CD4-positive, alpha-beta T cell treated with Interleukin-10 for 1 hour (primary cell): ENCODE measurements at regions not wholly inside any gene's neighbourhood (a gene's known extent, or its start where the extent isn't known, plus 50 kb on each side); places are given as distances from the start of the nearest gene placed in this dataset.

ENCODE experiments used
- DNase-seq: peaks from one replicate; pipeline ENCODE4 v3.0.0-alpha.2; 2020

DNA sequence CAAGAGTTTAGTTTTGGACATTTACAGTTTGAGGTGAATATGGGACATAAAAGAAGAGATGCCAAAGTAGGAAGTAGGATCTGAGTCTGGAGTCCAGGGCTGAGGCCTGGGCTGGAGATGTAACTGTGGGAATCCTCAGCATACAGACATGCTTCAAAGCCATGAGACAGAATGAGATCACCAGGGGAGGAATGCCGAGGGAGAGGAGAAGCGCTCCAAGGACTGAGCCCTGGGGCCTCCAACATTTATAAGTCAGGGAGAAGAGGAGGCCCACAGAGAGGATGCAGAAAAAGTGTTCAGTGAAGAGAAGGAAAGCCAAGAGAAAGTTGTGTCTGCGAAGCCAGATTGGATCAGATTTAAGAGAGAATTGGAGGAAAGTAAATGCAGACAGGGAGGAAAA lies 277.5 kb upstream of the MYOCD start:
- DNase-seq, result no peak

DNA sequence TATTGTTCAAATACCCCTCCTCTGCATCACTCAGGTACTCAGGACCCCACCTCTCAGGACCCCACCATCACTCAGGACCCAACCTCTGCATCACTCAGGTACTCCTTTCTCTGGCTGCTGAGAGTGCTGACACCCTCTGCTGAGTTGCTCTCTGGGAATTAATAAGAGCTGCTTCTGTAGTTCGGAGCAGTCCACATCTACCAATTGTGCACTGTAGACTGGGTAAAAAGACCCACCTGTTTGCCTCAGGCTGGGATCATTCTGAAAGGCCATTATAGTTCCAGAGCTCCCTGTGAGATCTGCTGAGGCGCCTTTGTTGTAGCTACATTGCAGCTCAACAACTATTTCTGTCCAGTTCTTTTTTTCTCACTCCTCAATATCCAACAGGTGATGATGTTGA lies 276.3 kb upstream of the MYOCD start:
- no peak for DNase-seq

GRCh38 chr17:12390631-12391030 lies 275.1 kb upstream of the MYOCD start:
- DNase-seq, result no peak

DNA sequence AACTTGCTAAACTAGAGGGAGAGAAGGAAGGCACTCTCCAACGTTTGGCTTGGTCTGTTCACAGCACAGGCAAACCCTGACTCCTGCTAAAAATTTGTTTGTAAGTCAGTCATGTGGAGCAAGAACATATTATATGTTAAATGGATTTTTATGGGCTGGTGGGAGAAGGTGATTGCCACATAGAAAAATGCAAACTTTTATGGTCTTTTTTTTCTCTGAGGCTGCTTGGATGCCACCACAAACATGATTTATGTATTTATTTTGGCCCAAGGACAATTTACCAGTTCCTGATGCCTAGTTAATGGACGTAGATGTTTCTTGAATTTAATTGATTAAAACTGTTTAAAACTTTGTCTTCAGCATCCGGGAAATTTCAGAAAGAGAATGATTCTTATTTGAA lies 274.2 kb upstream of the MYOCD start:
- no peak for DNase-seq

DNA sequence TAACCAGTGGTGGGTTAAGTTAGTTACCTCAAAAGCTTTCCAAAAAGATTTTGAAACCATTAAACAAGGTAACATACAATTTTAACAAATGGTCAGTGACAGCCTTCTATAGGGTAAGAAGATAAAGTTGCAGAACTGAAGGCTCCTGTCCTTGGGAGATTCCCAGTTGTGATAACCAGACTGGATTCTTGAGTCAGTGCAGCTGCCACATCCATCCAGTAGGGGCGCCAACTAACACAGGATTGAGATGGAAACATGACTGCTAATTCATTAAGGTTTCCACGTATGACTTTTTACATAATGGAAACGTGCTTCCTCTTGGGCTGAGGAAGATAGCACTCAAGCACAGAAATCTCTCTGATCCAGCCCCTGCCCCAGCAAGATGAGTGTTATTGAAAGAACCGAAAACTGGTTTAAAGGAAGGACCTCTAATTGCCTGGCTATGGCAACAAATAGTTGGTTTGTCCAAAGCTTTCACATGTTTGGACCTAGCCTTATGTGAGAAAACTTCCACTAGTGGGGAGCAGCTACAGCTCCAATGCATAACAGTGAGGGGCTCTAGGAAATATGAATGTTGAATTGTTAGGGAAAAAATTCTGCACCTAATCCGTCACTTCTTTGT lies 269.8 kb upstream of the MYOCD start:
- no peak for DNase-seq

GRCh38 chr17:12398441-12399051 lies 267.1 kb upstream of the MYOCD start:
- DNase-seq, result no peak

DNA sequence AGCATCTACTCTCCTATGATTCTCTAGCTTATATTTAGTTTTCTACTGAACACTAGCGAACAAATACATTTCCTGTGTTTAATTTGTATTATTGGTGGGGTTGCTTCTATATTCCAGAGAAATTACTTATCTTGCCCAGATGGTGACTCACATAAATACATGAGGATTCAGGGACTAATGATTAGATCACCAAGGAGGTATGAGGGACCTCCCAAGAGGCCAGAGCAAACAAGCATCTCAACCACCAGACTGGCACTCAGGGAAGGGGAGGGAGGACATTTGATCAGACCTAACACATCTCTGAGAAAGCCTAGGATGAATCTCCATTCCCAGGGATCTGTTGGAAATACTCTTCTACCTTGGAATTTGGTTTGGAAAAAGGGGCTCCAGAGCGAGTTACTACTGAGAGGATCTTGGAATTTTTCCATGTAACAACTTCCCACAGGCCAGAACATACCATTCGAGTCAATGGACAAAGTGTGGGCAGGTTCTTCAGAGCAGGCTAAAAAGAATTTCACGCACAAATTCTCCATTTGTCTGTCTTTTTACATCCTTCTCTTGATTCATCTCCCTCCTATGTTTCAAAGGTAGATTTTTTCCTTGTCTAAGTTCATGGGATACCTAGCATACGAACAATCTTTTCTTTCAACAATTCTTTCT lies 262.6 kb upstream of the MYOCD start:
- DNase-seq, result no peak

DNA sequence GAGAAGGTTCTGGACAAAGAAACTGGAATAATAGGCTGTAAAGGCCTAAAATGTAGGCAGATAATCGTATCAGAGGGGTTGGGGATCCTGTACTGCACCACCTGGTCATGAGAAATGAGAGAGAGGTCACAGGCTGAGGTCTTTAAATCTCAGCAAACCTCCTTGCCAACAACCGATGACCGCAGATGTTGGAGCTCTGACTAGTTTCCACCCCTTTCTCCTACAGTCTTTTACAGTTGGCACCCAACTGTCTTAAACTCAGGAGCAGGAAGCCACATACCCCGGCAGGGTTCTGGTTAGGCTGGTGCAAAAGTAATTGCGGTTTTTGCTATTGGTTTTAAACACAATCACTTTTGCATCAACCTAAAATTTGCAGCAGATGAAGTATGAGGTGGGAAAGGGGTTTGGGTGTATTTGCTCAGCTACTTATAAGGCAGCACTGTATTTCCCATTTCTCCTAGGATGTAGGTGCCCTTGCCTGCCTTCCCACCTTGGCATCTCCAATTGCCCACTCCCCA lies 261.8 kb upstream of the MYOCD start:
- DNase-seq, result no peak

DNA sequence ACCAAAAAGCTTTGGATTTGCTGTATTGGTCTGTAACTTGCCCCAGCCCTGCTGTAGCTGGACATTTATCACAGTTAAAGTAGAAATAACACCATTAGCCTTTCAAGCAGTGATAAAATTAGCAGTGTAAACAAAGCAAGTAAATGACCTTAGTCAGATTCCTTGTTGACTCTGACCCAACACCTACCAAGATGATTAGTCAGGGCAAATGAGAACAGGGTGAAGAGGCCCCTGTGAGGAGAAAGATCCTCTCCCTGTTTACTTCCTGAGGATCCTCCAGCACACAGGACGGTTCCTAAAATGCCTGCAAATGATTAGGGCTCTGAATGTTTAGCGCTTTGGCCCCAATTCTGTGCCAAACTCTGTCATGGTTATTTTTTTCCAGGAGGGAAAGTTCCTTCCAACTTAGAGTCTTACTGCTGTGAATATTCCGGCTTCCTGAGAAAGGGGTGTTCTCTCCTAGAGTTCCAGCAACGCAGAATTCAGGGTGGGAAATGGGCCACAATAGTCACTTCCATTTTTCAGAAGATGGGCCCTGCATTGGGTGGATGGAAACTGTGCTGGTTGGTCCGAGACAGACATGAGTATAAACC lies 259.0 kb upstream of the MYOCD start:
- DNase-seq, result no peak

GRCh38 chr17:12407495-12408252 lies 258.0 kb upstream of the MYOCD start:
- no peak for DNase-seq

GRCh38 chr17:12409082-12409481 lies 256.6 kb upstream of the MYOCD start:
- no peak for DNase-seq

DNA sequence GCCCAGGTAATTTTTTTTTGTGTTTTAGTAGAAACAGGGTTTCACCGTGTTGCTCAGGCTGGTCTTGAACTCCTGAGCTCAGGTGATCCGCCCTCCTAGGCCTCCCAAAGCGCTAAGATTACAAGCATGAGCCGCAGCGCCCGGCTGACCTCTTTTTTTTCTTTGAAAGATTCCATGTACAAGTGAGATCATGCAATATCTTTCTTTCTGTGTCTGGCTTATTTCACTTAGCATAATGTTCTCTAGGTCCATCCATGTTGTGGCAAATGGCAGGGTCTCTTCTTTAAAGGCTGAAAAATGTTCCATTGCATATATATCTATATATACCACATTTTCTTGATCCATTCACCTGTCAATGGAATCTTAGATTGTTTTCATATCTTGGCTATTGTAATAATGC lies 255.0 kb upstream of the MYOCD start:
- DNase-seq, result no peak

- no peak for DNase-seq
Measured at GRCh38 chr17:12415031-12415430, 250.7 kb upstream of the MYOCD start.

DNA sequence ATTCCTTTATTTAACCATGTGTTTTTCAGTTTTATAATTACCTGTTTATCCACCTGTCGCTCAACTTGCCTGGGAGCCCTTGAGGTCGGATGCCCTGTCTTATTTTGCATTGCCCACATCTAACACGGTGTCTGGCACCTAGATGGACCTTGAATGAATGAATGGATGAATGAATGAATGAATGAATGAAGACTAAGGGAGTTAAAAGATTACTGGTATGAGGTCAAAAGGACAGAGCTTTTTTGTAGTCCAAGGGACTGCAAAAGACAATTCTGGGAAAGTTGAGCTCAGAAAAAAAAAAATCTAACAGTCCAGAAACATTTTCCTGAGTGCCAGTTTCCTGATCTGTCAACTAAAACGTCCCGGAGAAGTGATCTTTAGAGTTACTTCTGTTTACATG lies 244.6 kb upstream of the MYOCD start:
- no peak for DNase-seq

DNA sequence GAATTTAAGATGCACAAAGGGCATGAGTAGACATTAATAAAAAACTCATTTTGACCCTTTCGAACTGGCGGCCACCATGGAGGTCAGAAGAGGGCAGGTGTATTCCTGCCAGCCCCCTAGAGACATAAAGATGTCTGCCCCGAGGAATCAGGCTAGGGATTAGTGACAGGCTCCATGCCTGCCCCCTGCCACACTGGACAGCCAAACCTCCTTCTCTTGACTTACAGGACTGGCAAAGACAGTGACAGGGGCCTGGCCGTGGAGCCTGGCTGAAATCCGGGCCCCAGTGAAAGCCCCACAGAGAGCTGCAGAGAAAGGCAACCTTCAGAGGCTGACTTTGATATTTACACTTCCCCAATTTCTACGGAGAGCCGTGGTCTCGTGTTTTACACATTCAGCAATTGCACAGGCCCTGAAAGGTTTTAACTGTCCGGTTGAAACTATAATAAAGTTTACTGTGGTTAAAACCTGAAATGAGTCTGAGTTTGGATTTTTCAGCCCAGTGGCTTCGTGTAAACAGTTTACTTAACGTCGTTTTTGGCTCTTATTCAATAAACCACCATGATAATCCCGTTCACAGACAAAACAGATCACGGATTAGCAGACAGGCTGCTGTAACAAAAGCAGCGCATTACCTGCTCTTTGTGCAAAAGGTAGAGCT lies 243.9 kb upstream of the MYOCD start:
- no peak for DNase-seq

GRCh38 chr17:12422651-12423050 lies 243.0 kb upstream of the MYOCD start:
- no peak for DNase-seq

- no peak for DNase-seq
Measured at GRCh38 chr17:12423337-12423736, 242.4 kb upstream of the MYOCD start.

DNA sequence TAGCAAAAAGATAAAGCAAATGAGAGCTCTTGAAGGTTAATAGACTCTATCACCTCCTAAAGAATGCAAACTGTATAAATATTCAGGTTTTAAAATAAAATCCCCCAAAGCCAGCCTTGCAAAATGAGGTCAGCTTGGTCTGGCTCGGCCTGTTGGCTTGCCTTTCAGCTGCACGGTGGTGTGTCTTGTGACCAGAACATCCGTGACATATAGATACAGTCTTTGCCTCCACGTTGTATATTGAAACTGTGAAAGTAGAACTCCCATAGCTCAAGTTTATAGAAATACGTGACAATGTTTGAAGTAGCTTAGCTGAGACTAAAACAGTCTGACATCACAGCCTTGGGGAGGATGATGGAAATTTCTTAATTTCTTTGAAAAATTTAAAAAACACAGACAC lies 236.6 kb upstream of the MYOCD start:
- DNase-seq, result no peak

GRCh38 chr17:12431188-12431587 lies 234.5 kb upstream of the MYOCD start:
- no peak for DNase-seq

DNA sequence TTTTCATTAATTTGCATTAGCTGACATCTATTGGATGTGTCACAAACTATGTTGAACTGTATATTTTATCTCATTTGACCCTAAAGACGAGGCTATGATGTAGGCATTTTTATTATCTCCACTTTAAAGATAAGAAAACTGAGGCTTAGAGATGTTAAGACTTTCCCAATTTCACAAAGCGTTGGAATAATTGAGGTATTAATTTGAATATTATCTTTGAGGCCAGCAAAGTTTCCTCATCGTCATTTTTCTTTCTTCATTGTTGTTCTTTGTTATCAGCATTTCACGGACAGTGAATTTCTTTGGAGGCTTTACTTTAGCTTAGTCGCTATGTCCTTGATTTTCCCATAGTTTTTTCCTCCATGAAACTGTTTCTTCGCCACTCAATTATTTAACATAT lies 227.5 kb upstream of the MYOCD start:
- no peak for DNase-seq

DNA sequence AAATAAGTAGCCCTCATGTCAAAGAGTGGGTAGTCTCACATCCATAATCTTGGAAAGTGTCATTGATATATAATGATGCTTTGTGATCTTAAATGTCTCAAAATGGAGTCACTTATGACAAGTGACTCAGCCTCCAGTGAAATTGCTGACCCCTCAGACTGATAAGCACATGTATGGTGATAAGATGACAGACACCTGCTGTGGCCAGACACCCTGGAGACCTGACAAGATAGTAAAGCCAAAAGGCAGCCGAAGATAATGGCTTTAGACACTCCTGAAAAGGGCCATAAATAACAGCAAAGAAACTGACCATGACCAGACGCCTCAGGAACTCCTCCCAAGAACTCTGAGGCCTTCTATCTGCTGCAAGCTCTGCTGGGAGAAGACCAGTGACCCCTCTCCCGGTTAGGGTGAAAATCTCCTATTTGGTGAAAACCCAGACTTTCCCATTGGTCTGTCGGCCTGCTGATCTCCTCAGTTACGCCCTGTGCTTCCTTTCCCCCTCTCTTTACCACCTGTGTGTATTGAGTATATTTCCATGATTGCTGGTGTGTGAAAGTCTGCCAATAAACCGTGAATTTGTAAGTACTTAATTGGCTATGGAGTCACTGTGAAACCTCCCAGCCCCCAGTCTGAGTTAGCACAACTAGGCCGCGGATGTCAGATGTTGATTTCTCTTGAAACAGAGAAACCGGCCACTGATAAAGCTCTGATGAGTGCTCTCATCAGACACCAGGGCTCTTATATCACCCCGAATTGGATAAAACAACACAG lies 226.7 kb upstream of the MYOCD start:
- DNase-seq, result no peak

GRCh38 chr17:12445331-12445730 lies 220.4 kb upstream of the MYOCD start:
- no peak for DNase-seq
